GM19452 (cell line): ENCODE measurements at regions not wholly inside any gene's neighbourhood (a gene's known extent, or its start where the extent isn't known, plus 50 kb on each side); places are given as distances from the start of the nearest gene placed in this dataset.
"Not testable (repeated sequence)": the region's sequence is repeated elsewhere in the genome, so short reads cannot be mapped to it uniquely, and the experiment has no call there.

Experiments
- ATAC-seq: cut with Tn5 transposase; IDR thresholded peaks from one replicate; pipeline ENCODE4 v1.9.1; 2021; ENCODE audit not compliant: unreplicated experiment

- not testable (repeated sequence) for ATAC-seq
These were observed 111.7 kb upstream of the CCZ1B start for GRCh38 chr7:6937746-6938145.

DNA sequence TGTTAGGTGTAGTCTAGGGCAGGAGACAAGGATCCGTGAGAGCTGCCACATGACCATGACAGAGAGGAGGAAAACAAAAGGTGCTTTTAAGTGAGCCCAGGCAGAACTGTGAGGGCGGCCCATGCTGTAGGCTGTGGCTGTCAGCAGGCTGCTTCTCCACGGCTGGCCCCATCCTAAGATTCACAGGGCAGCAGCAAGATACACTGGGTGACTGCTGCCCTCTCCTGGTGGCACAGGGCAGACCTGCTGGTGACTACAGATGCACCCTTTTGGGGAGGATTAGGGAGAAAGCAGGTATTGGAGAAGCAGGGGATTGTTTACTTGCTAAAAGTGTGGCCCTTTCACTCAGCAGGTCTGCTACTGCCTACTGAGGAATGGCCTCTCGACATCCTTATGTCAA lies 112.2 kb upstream of the CCZ1B start:
- ATAC-seq: not testable (repeated sequence)

DNA sequence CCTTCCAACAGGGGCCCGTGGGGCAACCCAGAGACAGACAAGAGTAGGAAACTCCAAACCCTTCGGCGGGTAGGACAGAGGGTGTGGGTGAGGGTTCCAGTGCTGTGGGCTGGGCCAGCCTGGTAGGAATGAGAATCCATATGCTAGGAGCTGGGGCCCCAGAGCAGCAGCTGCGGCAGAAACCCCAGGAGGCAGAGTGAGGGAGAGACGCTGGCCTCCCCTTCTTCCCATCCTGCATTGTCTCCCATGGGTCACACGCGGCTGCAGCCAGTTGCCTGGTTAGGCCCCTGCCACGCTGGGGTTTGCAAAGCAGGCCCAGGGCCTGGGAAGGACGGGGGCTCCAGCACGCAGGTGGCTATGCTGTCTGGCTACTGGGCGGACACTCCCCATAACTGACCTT lies 113.1 kb upstream of the CCZ1B start:
- ATAC-seq: not testable (repeated sequence)

DNA sequence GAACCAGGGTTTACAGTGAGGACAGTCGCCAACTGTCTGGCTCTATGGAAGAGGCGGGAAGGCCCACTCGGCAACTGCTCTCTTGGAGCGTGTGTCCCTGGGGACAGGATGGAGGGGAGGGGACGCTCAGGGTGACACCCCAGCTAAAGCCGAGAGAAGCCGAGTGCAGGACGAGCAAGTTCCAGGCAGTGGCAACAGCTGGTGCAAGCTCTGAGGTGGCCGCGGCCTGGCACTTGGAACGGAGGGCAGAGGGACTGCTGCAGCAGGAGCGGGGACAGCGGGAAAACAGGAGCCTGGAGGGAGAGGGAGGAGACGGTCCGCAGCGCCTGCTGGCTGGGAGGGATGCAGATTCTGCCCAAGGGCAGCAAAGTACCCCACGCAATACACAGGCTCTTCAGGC lies 113.8 kb upstream of the CCZ1B start:
- not testable (repeated sequence) for ATAC-seq

DNA sequence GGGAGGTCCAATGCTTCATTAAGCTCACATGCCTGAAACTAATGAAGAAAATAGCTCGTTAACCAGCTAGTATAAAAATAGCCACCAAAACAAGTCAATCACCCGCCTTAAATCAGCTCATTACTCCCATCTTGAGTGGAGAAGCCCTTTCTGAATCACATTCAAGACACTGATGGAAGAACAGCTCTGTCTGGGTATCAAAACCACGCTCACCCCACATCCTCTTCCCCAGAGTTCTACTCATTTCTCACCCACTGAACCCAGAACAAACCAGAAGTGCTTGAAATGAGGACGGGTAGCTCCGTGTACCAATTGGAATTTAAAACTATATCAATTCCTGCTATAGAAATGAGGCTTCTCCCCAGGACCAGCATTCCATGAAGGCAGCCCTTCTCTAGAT lies 120.8 kb upstream of the CCZ1B start:
- ATAC-seq: not testable (repeated sequence)

DNA sequence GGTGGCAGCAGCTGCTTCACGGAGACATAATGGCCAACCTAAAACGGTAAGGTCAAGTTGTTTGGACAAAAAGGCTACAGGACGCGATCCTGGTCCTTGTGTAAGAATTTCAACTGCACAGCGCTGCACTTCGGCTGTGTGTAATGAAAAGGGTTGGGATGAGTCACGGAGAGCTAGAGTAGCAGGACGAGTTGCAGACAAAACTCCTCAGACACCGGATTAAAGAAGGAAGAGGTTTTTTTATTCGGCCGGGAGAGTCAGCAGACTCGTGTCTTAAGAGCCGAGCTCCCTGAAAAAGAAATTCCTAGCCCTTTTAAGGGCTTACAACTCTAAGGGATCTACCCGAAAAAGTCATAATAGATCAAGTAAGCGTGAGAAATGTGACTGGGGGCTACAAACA lies 124.2 kb upstream of the CCZ1B start:
- ATAC-seq: not testable (repeated sequence)

DNA sequence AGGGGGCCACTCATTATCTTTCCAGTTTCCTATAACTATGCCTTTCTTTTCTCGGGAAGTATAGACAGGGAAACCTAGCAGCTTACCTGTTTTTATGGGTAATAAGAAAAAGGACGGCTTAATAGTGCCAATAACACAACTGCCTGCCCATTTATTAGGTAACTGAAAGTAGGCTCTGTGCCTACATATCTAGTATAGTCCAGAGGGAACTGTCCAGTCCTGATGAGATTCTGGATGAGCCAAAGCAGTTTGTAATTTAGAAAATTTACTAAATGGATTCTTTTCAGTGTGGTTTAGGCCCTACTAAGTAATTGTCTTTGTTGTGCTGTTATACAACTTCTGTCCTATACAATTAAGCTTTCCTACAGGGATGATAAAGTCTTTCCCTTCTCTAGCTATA lies 125.5 kb upstream of the CCZ1B start:
- not testable (repeated sequence) for ATAC-seq

- not testable (repeated sequence) for ATAC-seq
These were observed 127.2 kb upstream of the CCZ1B start for GRCh38 chr7:6953138-6953797.

- not testable (repeated sequence) for ATAC-seq
These were observed 127.7 kb upstream of the CCZ1B start for GRCh38 chr7:6953798-6954181.

GRCh38 chr7:6955385-6955784 lies 129.3 kb upstream of the CCZ1B start:
- not testable (repeated sequence) for ATAC-seq

DNA sequence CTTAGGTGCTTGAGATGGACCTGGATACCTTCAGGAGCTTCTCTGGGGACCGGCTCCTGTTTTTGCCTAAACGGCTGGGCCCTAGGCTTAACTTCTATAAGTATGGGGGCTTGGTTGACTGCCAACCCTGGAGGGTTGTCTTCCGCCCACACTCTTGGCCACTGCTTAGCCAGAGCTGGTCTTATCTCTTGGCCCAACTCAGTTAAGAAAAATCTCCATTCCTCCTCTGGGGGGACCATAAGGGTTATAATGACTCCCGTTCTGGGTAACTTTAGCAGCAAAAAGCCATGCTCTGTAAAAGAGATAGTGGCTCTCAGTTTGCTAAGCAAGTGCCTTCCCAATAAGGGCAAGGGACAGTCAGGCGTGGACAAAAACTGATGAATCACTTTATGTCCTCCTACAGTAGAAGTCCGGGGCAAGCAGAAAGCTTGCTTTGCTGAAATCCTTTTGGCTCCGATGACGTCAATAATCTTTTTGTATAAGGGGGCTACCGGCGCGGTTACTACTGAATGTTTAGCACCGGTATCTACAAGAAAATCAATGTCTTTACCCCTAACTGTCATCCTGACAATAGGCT lies 130.0 kb upstream of the CCZ1B start:
- ATAC-seq: not testable (repeated sequence)

- ATAC-seq: not testable (repeated sequence)
These were observed 132.3 kb upstream of the CCZ1B start for GRCh38 chr7:6958371-6958770.

- not testable (repeated sequence) for ATAC-seq
These were observed 133.9 kb upstream of the CCZ1B start for GRCh38 chr7:6959942-6960341.

DNA sequence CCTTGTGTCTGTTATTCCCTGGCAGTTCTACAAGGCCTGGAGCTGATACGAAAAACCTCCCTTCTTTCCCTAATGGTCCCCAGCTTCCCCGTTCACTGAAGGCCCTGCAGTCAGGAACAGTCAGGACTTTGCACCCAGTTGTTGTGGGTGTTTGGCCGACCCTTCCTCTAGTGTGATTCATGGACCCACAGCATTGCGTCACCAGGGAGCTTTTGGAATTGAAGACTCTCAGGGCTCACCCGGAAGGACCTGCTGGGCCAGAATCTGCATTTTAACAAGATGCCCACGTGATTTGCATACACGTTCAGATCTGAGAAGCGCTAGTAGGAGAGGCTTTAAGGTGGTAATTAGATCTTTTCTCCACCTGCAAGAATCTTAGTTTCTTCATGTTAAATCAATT lies 136.8 kb upstream of the CCZ1B start:
- not testable (repeated sequence) for ATAC-seq

GRCh38 chr7:6965051-6965450 lies 139.0 kb upstream of the CCZ1B start:
- not testable (repeated sequence) for ATAC-seq

GRCh38 chr7:6970180-6970579 lies 144.1 kb upstream of the CCZ1B start:
- not testable (repeated sequence) for ATAC-seq

DNA sequence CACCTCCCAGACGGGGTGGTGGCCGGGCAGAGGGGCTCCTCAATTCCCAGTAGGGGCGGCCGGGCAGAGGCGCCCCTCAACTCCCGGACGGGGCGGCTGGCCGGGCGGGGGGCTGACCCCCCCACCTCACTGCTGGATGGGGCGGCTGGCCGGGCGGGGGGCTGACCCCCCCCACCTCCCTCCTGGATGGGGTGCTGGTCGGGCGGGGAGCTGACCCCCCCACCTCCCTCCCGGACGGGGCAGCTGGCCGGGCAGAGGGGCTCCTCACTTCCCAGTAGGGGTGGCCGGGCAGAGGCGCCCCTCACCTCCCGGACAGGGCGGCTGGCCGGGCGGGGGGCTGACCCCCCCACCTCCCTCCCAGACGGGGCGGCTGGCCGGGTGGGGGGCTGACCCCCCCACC lies 148.8 kb upstream of the CCZ1B start:
- not testable (repeated sequence) for ATAC-seq

DNA sequence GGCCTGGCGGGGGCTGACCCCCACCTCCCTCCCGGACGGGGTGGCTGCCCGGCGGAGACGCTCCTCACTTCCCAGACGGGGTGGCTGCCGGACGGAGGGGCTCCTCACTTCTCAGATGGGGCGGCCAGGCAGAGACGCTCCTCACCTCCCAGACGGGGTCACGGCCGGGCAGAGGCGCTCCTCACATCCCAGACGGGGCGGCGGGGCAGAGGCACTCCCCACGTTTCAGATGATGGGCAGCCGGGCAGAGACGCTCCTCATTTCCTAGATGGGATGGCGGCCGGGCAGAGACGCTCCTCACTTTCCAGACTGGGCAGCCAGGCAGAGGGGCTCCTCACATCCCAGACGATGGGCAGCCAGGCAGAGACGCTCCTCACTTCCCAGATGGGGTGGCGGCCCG lies 149.3 kb upstream of the CCZ1B start:
- not testable (repeated sequence) for ATAC-seq

GRCh38 chr7:6977368-6977767 lies 151.3 kb upstream of the CCZ1B start:
- not testable (repeated sequence) for ATAC-seq

DNA sequence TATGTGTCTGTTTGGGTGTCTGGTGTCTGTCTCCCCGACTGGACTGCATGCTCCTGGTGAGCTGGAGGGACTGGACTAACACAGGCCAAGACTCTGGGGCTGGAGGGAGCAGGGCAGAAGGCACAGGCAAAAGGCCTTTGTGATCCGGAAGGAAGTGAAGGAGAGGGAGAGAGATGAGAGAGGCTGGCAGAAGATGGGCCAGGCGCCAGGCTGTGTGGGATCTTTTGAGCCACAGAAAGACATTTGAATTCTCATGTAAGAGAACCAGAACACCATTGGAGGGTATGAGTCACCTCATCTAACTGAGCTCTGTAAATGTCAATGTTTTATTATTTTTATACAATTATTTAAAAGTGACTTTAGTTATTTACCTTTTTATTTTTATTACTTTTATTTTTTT lies 152.3 kb upstream of the CCZ1B start:
- not testable (repeated sequence) for ATAC-seq

- not testable (repeated sequence) for ATAC-seq
These were observed 153.4 kb upstream of the CCZ1B start for GRCh38 chr7:6979456-6979855.

- not testable (repeated sequence) for ATAC-seq
These were observed 156.3 kb upstream of the CCZ1B start for GRCh38 chr7:6982375-6982774.

DNA sequence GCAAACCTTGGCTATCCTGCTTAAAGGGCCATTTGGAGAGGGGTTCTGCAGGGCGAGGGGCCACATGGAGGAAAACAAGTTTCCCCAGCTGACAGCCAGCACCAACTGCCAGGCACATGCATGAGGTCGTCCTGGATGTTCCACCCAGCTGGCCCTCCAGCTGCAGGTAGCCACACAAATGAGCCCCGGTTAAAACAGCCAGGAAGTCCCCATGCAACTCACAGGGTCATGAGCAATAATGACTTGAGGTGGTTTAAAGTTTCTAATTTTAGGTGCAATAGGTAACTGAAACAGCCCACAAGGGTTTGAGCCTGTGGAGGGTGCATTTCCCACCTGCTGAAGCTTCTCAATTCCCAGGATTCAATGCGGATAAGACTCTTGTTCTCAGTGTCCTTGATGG lies 160.8 kb upstream of the CCZ1B start:
- ATAC-seq: not testable (repeated sequence)
